HCT116 (cell line): ENCODE measurements at regions not wholly inside any gene's neighbourhood (a gene's known extent, or its start where the extent isn't known, plus 50 kb on each side); places are given as distances from the start of the nearest gene placed in this dataset.

Experiments
- ATAC-seq: fragments of 200-7000 bp; cut with Tn5 transposase; 2 replicates; pipeline ENCODE4 v1.9.1; 2020; ENCODE audit warnings: mild to moderate bottlenecking, moderate library complexity
- BruUV-seq: library from RNA; stranded (reverse); fragments of 400-500 nt; replicated peaks from 2 replicates; lab custom pipeline; 2021; lab: Mats Ljungman, UMichigan
- CTCF ChIA-PET: fragments of 300-600 bp; sonication (Branson Sonifier 250); formaldehyde crosslinking; loops from one replicate; lab custom pipeline; 2021; ENCODE audit warnings: antibody characterized with exemption; lab: Charles Lee
- POLR2A ChIA-PET: fragments of 300-600, 350-600 bp; sonication (Branson Sonifier 250); formaldehyde crosslinking; loops from one replicate; lab custom pipeline; 2021; ENCODE audit warnings: antibody characterized with exemption; lab: Charles Lee
- RAD21 ChIA-PET, 2 experiments: fragments of 300-600 bp; sonication (Branson Sonifier 250); formaldehyde crosslinking; loops; one replicate each; lab custom pipeline; 2023; ENCODE audit warnings: low total read pairs in 2 of 2; ENCODE audit not compliant: uncharacterized antibody in 2 of 2, unreplicated experiment in 2 of 2, low non-redundant PET in 1 of 2; lab: Charles Lee
- DNase-seq: peaks from one replicate; pipeline ENCODE4 v3.0.0-alpha.2; 2010; ENCODE audit warnings: low read depth, low spot score
- H2AFZ ChIP-seq: fragments of 200-600 bp; shearing (Covaris generic), sonication (generic); 2 replicates; pipeline ENCODE4 v1.6.1; 2017; ENCODE audit warnings: low read depth, mixed run types, mixed read lengths, antibody characterized with exemption, low read length; ENCODE audit not compliant: poor library complexity, severe bottlenecking
- H3K27ac ChIP-seq: 2 replicates; pipeline ENCODE4 v1.5.1; 2012; ENCODE audit warnings: low read depth, low read length
- H3K27me3 ChIP-seq: fragments of 200-600 bp; sonication (generic); 2 replicates; pipeline ENCODE4 v1.6.1; 2016; ENCODE audit warnings: mixed run types, low read length, mixed read lengths; ENCODE audit not compliant: insufficient read depth
- H3K36me3 ChIP-seq, 2 experiments: fragments of 200-500 bp in 1 of 2; fragments of 200-600 bp in 1 of 2; sonication (Bioruptor generic) in 1 of 2; sonication (generic) in 1 of 2; 2 replicates each; pipeline versions ENCODE4 v1.5.1 to v1.6.1; 2014 to 2016; ENCODE audit warnings: low read length in 2 of 2, inconsistent platforms in 1 of 2, mixed read lengths in 1 of 2, mixed run types in 1 of 2; ENCODE audit not compliant: insufficient read depth in 2 of 2, control insufficient read depth in 1 of 2
- H3K4me1 ChIP-seq, 2 experiments: fragments of 200-600 bp in 1 of 2; sonication (generic) in 1 of 2; 2 replicates each; pipeline versions ENCODE4 v1.5.1 to v1.6.1; 2012 to 2017; ENCODE audit warnings: low read length in 2 of 2, inconsistent platforms in 1 of 2, mild to moderate bottlenecking in 1 of 2, mixed read lengths in 1 of 2, mixed run types in 1 of 2, moderate library complexity in 1 of 2; ENCODE audit not compliant: insufficient read depth in 2 of 2, control insufficient read depth in 1 of 2
- H3K4me2 ChIP-seq: fragments of 200-600 bp; sonication (generic); 2 replicates; pipeline ENCODE4 v1.6.1; 2017; ENCODE audit warnings: mixed run types, low read length, mixed read lengths
- H3K4me3 ChIP-seq, 2 experiments: fragments of 200-600 bp in 1 of 2; sonication (generic) in 1 of 2; replicated peaks in 1 of 2; 2 replicates each; pipeline ENCODE4 v1.5.1; 2011 to 2016; ENCODE audit warnings: low read length in 2 of 2, control low read depth in 1 of 2, low read depth in 1 of 2, mild to moderate bottlenecking in 1 of 2, mixed read lengths in 1 of 2, mixed run types in 1 of 2
- H3K79me2 ChIP-seq: fragments of 200-600 bp; sonication (generic); 2 replicates; pipeline ENCODE4 v1.6.1; 2017; ENCODE audit warnings: mild to moderate bottlenecking, mixed run types, low read length, moderate library complexity, mixed read lengths; ENCODE audit not compliant: insufficient read depth
- H3K9ac ChIP-seq: fragments of 200-600 bp; sonication (generic); 2 replicates; pipeline ENCODE4 v1.6.1; 2016; ENCODE audit warnings: low read length, mixed read lengths
- H3K9me2 ChIP-seq: fragments of 200-600 bp; sonication (generic), shearing (Covaris generic); 2 replicates; pipeline ENCODE4 v1.6.1; 2017; ENCODE audit warnings: mixed run types, mild to moderate bottlenecking, moderate library complexity; ENCODE audit not compliant: insufficient read depth
- H3K9me3 ChIP-seq, 2 experiments: fragments of 200-500 bp in 1 of 2; fragments of 200-600 bp in 1 of 2; sonication (Bioruptor generic) in 1 of 2; sonication (generic) in 1 of 2; 2 replicates each; pipeline ENCODE4 v1.6.1; 2014 to 2017; ENCODE audit warnings: low read length in 2 of 2, mixed read lengths in 2 of 2, inconsistent platforms in 1 of 2, low read depth in 1 of 2, mild to moderate bottlenecking in 1 of 2, mixed run types in 1 of 2, moderate library complexity in 1 of 2; ENCODE audit not compliant: control insufficient read depth in 1 of 2, insufficient read depth in 1 of 2
- H4K20me1 ChIP-seq: fragments of 200-600 bp; sonication (generic), shearing (Covaris generic); 2 replicates; pipeline ENCODE4 v1.6.1; 2017; ENCODE audit warnings: mixed run types, mild to moderate bottlenecking, moderate library complexity; ENCODE audit not compliant: insufficient read depth
- EGR1 ChIP-seq: IDR thresholded peaks from 2 replicates; pipeline ENCODE4 v1.6.1; 2012; ENCODE audit warnings: low read depth
- ELF1 ChIP-seq: IDR thresholded peaks from 2 replicates; pipeline ENCODE4 v1.6.1; 2012; ENCODE audit warnings: low read depth, borderline replicate concordance
- JUND ChIP-seq: IDR thresholded peaks from 2 replicates; pipeline ENCODE4 v1.6.1; 2012
- TCF7L2 ChIP-seq: IDR thresholded peaks from 2 replicates; pipeline ENCODE4 v1.7.0; 2011; ENCODE audit warnings: borderline replicate concordance, inconsistent platforms; ENCODE audit not compliant: insufficient read depth, insufficient read length; ENCODE audit errors: extremely low read depth
- intact Hi-C: fragments of 100-400 bp; cut with micrococcal nuclease; formaldehyde crosslinking; loops from 2 replicates; pipeline ENCODE4 v1.10.0; 2022
- TF ChIP-seq, protein P1 (sequence below), 3 experiments: fragments of 200-600 bp in 1 of 3; sonication (generic) in 1 of 3; IDR thresholded peaks in 2 of 3; conservative IDR thresholded peaks in 1 of 3; 2 replicates each; pipeline ENCODE4 v1.5.1; 2012 to 2017; ENCODE audit warnings: low read depth in 2 of 3, low read length in 2 of 3, antibody characterized with exemption in 1 of 3, borderline replicate concordance in 1 of 3, control low read depth in 1 of 3, mild to moderate bottlenecking in 1 of 3, mixed read lengths in 1 of 3, mixed run types in 1 of 3, moderate library complexity in 1 of 3; ENCODE audit not compliant: insufficient read depth in 1 of 3

DNA sequence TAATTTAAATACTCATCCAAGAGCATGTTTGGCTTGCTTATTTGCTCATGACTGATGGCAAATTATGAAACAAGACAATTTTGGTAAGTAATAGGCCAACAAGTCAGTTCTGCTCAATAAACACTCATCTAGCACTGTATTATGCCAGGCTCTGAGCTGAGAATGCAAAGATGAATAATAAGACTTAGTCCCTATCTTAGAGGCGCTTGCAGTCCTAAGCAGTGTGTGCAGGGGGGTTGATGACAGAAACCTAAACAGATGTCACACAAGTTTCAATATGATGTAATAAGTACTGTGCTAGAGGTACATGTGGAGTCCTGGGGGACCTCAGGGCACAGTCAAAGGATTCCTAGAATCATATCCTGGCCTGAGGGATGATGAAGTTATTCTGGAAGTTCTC, 287.6 kb upstream of the ADRA1B start:
- Histone ChIP-seq H3K79me2 (no peaks in the 10 kb centered on the region), H3K27ac (no peak overlapping the region), H3K27me3 (no peaks in the 10 kb centered on the region), H3K4me3 (no peak overlapping the region), H3K9me2 (no peaks in the 10 kb centered on the region), H3K9me3 (no peaks in the 10 kb centered on the region), H3K4me2 (no peak overlapping the region), H3K4me1 (no peaks in the 10 kb centered on the region), H4K20me1 (no peaks in the 10 kb centered on the region), H2AFZ (no peak overlapping the region), H3K9ac (no peak overlapping the region), H3K36me3 (no peaks in the 10 kb centered on the region)
- ATAC-seq (no peak), DNase-seq (no peak)
- intact Hi-C loops = no loop called here
- ChIA-PET CTCF (no interaction called here), POLR2A (no interaction called here), RAD21 (no interaction called here)
- BruUV-seq = no TSS peak
- no peak for TF ChIP-seq JUND
- no peak for TF ChIP-seq EGR1
- no peak for TF ChIP-seq TCF7L2
- no peak for TF ChIP-seq ELF1

DNA sequence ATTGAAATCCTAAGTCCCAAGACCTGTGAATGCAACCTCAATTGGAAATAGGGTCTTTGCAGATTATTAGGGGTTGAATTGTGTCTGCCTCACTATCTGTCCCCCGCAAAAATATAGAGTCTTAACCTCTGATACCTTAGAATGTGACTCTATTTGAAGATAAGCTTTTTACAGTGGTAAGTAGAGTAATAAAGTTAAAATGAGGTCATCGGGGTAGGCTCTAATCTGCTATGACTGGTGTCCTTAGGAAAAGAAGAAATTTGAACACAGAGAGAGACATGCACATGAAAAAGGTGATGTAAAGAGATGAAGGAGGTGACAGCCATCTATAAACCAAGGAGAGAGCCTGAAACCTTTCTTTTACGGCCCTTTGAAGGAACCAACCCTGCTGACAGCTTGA, 287.1 kb upstream of the ADRA1B start:
- Histone ChIP-seq H3K9ac (no peak overlapping the region), H4K20me1 (no peaks in the 10 kb centered on the region), H3K4me2 (no peak overlapping the region), H3K27ac (no peak overlapping the region), H3K4me1 (no peaks in the 10 kb centered on the region), H3K9me3 (no peaks in the 10 kb centered on the region), H3K9me2 (no peaks in the 10 kb centered on the region), H2AFZ (no peak overlapping the region), H3K4me3 (no peak overlapping the region), H3K36me3 (no peaks in the 10 kb centered on the region), H3K27me3 (no peaks in the 10 kb centered on the region), H3K79me2 (no peaks in the 10 kb centered on the region)
- DNase-seq = no peak
- ChIA-PET RAD21 (no interaction called here), CTCF (no interaction called here), POLR2A (no interaction called here)
- intact Hi-C loops = no loop called here
- no TSS peak for BruUV-seq
- TF ChIP-seq, protein P1, sequence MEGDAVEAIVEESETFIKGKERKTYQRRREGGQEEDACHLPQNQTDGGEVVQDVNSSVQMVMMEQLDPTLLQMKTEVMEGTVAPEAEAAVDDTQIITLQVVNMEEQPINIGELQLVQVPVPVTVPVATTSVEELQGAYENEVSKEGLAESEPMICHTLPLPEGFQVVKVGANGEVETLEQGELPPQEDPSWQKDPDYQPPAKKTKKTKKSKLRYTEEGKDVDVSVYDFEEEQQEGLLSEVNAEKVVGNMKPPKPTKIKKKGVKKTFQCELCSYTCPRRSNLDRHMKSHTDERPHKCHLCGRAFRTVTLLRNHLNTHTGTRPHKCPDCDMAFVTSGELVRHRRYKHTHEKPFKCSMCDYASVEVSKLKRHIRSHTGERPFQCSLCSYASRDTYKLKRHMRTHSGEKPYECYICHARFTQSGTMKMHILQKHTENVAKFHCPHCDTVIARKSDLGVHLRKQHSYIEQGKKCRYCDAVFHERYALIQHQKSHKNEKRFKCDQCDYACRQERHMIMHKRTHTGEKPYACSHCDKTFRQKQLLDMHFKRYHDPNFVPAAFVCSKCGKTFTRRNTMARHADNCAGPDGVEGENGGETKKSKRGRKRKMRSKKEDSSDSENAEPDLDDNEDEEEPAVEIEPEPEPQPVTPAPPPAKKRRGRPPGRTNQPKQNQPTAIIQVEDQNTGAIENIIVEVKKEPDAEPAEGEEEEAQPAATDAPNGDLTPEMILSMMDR (IDR thresholded peaks at IDR 0.05 in 2 of 3, conservative IDR thresholded peaks at IDR 0.05 in 1 of 3; ENCODE audit: borderline replicate concordance in 1 of 3, insufficient read depth in 1 of 3, low read depth in 2 of 3, low read length in 2 of 3) = no peak
- no peak for ATAC-seq
